HG03139 (cell line): ENCODE measurements at regions not wholly inside any gene's neighbourhood (a gene's known extent, or its start where the extent isn't known, plus 50 kb on each side); places are given as distances from the start of the nearest gene placed in this dataset.
"Not testable (repeated sequence)": the region's sequence is repeated elsewhere in the genome, so short reads cannot be mapped to it uniquely, and the experiment has no call there.

Experiments
- ATAC-seq: cut with Tn5 transposase; IDR thresholded peaks from one replicate; pipeline ENCODE4 v1.9.1; 2021; ENCODE audit not compliant: unreplicated experiment

- no peak for ATAC-seq
Observed at GRCh38 chr7:142447762-142448161, 189.9 kb upstream of the PRSS58 start.

GRCh38 chr7:142445019-142445686 lies 187.3 kb upstream of the PRSS58 start:
- ATAC-seq = no peak

GRCh38 chr7:142443216-142444010 lies 185.6 kb upstream of the PRSS58 start:
- no peak for ATAC-seq

- ATAC-seq = no peak
Observed at GRCh38 chr7:142442396-142442795, 184.5 kb upstream of the PRSS58 start.

- no peak for ATAC-seq
Observed at GRCh38 chr7:142440906-142441411, 183.1 kb upstream of the PRSS58 start.

GRCh38 chr7:142440219-142440905 lies 182.5 kb upstream of the PRSS58 start:
- ATAC-seq = no peak

- ATAC-seq = peak; percentile 44
Observed at GRCh38 chr7:142439739-142440138, 181.9 kb upstream of the PRSS58 start.

- ATAC-seq = no peak
Observed at GRCh38 chr7:142438923-142439515, 181.2 kb upstream of the PRSS58 start.

- peak; percentile 39 for ATAC-seq
Observed at GRCh38 chr7:142438235-142438922, 180.5 kb upstream of the PRSS58 start.

GRCh38 chr7:142437741-142438140 lies 179.9 kb upstream of the PRSS58 start:
- ATAC-seq = no peak

- no peak for ATAC-seq
Observed at GRCh38 chr7:142436601-142437000, 178.7 kb upstream of the PRSS58 start.

- not testable (repeated sequence) for ATAC-seq
Observed at GRCh38 chr7:142435606-142436005, 177.7 kb upstream of the PRSS58 start.

GRCh38 chr7:142434666-142435167 lies 176.9 kb upstream of the PRSS58 start:
- ATAC-seq = no peak

GRCh38 chr7:142434133-142434532 lies 176.3 kb upstream of the PRSS58 start:
- ATAC-seq = not testable (repeated sequence)

- ATAC-seq = no peak
Observed at GRCh38 chr7:142432377-142432776, 174.5 kb upstream of the PRSS58 start.

GRCh38 chr7:142431491-142431890 lies 173.6 kb upstream of the PRSS58 start:
- ATAC-seq = no peak

GRCh38 chr7:142428094-142428493 lies 170.2 kb upstream of the PRSS58 start:
- ATAC-seq = no peak

- no peak for ATAC-seq
Observed at GRCh38 chr7:142425281-142425680, 167.4 kb upstream of the PRSS58 start.

GRCh38 chr7:142422621-142423020 lies 164.8 kb upstream of the PRSS58 start:
- no peak for ATAC-seq

GRCh38 chr7:142420554-142421362 lies 162.9 kb upstream of the PRSS58 start:
- no peak for ATAC-seq
